ENCODE measurements at regions not wholly inside any gene's neighbourhood (a gene's known extent, or its start where the extent isn't known, plus 50 kb on each side); places are given as distances from the start of the nearest gene placed in this dataset.
"Not testable (repeated sequence)": the region's sequence is repeated elsewhere in the genome, so short reads cannot be mapped to it uniquely, and the experiment has no call there.

GRCh38 chr2:3899536-3900155, 196.3 kb downstream of the DCDC2C start:
- no peak for DNase-seq (ENCODE audit: low read depth)

GRCh38 chr2:3902131-3902530, 198.8 kb downstream of the DCDC2C start:
- no peak for DNase-seq (ENCODE audit: low read depth)

DNA sequence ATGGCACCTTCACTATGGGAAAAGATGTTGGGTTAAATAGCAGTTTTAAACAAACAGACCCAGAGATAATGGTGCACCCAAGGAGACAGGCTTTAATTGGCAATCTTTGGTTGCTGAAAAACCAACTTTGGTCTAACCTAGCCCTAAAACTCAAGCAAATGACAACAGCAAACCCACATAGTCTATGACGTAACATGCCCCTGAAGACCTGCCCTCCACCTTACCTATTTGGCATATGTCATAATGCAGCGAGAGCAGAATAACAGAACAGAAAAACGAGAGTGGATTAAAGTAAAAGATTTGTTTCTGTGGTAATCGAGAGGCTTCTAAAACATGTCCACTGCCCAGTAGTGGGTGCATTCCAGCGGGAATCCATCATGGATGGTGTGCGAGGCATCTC, 200.7 kb downstream of the DCDC2C start:
- no peak for DNase-seq (ENCODE audit: low read depth)

DNA sequence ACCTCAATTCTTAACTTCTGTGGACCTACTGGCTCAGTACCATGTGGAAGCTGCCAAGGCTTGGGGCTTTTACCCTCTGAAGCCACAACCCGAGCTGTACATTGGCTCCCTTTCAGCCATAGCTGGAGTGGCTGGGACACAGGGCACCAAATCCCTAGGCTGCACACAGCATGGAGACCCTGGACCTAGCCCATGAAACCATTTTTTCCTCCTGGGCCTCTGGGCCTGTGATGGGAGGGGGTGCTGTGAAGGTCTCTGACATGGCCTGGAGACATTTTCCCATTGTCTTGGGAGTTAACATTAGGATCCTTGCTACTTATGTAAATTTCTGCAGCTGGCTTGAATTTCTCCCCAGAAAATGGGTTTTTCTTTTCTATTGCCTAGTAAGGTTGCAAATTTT, 205.1 kb downstream of the DCDC2C start:
- DNase-seq (ENCODE audit: low read depth) = not testable (repeated sequence)

GRCh38 chr2:3911882-3912455, 208.6 kb downstream of the DCDC2C start:
- no peak for DNase-seq (ENCODE audit: low read depth)

DNA sequence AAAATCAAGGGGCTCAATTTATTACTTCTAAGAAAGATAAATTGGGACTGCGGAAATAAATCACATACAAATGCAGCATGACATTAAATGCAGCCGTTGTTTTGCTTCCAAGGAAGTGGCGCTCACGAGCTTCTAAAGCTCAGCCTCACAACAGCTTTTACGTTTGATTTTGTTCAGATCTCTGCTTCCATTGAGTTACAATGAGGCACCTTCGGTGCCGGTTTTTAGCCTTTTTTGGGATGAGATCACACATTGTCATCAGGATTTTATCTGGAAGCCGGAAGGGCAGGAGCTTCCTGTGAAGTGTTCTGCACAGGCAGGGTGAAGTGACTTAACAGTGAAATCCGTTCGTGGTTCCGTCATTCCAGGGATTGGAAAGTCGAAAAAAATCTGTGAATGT, 209.8 kb downstream of the DCDC2C start:
- no peak for DNase-seq (ENCODE audit: low read depth)

DNA sequence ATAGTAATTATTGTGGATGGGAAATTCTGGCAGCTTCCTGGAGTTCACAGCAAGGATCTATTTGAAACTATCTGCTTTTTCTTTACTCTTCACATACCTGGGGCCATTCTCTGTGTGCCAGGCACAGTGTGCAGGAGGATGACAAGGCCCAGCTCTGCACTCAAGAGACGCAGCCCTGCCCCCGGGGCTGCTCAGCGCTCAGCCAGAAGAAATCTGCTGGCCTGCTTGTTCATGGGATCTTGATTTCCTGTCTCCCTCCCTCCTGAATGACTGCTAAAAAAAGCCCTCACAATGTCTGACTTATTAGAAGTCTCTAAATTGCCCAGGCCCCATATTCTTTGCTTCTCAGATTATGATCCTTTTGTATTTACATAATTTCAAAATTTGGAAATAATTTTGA, 210.9 kb downstream of the DCDC2C start:
- DNase-seq (ENCODE audit: low read depth) = no peak

DNA sequence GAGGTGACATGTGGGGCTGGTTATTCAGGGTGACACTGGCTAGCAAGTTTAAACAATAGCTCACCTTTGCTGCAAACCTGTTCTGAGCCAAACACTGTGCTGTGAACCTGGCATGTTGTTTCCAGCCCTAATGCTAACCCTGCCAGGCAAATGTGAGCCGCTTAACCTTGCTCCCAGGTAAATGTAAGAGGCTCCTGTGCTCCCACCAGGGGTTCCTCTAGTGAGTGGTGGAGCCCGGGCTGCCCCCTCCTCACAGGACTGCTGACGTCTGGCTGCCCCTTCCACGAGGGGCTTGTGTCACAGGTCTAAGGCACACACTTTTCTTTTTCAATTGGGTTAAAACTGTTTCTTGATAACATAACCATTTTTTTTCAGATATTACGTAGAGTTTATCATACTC, 223.7 kb downstream of the DCDC2C start:
- no peak for DNase-seq (ENCODE audit: low read depth)

- no peak for DNase-seq (ENCODE audit: low read depth)
Measured at GRCh38 chr2:3929374-3929773, 226.0 kb downstream of the DCDC2C start.

- no peak for DNase-seq (ENCODE audit: low read depth)
Measured at GRCh38 chr2:3930246-3930645, 226.9 kb downstream of the DCDC2C start.

DNA sequence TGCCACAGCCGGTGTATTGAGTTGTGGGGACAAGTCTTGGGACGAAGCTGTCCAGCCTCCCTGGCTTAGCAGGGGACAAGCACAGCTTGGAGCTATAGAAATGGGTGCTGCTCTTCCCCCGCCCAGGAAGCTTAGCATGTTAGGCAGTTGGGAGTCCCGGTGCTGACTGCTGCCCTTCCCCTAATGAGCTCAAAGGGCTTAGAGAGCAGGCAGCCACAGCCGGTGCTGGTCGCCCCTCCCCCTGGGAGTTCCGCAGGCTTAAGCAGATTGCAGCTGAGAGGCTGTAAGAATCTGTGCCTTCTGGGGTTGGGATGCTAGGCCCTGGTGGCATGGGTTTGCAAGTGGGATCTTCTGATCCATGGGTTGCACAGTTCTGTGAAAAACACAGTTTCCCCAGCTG, 237.3 kb downstream of the DCDC2C start:
- DNase-seq (ENCODE audit: low read depth) = no peak

DNA sequence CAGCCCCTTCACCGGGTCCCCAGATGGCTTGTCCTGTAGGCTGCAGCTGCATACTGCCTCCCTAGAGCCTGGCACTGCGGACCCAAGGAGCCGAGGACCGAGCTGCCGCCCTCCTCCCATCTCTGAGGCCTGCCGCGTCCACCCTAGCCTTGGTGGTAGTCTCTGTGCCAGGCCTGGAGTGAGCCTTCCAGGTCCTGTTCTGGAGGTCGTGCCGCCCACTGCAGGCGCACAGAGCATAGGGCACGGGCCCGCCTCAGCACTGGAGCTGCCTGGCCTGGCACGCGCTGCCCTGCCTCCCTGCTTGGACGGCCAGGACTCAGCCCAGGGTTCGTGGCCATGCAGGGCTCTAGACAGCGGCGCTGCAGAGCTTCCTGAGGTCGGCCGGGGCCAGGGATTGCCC, 239.5 kb downstream of the DCDC2C start:
- no peak for DNase-seq (ENCODE audit: low read depth)

DNA sequence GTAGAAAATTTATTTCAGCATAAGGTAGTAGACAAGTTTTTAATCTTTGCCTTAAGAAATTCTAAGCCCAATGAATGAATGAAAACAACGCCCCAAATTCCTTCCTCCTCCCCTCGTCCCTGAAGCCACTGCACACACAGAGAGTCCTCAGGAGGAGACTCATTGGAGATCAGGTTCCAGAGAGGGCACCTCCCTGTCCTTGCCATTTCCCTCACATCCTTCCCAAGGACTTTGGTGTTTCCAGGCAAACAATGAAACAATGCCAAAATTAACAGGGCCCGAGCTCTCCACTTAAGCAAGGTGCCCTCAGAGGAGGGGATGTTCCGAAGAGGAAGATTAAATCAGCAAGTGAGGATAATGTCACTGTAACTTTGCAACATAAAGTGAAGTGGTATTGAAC, 240.7 kb downstream of the DCDC2C start:
- DNase-seq (ENCODE audit: low read depth) = no peak

DNA sequence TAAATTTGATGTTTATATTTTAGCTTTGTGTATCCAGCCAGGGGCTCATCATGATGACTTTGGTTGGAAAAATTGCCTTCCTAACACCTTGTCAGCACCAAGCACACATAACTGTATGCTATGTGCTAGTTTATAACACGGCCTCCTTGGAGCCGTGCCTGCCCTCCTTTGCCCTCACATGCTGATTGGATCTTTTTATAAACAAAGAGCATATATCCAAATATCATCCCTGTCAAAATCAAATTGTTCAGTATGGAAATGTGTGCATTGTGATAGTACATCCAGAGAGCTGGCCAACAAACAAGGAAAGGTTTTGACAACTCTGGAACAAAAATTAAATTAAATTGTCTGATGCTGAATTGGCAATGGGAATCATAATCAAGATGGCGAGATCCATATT, 241.5 kb downstream of the DCDC2C start:
- DNase-seq (ENCODE audit: low read depth) = no peak

GRCh38 chr2:3948191-3948590, 244.8 kb downstream of the DCDC2C start:
- DNase-seq (ENCODE audit: low read depth) = no peak

DNA sequence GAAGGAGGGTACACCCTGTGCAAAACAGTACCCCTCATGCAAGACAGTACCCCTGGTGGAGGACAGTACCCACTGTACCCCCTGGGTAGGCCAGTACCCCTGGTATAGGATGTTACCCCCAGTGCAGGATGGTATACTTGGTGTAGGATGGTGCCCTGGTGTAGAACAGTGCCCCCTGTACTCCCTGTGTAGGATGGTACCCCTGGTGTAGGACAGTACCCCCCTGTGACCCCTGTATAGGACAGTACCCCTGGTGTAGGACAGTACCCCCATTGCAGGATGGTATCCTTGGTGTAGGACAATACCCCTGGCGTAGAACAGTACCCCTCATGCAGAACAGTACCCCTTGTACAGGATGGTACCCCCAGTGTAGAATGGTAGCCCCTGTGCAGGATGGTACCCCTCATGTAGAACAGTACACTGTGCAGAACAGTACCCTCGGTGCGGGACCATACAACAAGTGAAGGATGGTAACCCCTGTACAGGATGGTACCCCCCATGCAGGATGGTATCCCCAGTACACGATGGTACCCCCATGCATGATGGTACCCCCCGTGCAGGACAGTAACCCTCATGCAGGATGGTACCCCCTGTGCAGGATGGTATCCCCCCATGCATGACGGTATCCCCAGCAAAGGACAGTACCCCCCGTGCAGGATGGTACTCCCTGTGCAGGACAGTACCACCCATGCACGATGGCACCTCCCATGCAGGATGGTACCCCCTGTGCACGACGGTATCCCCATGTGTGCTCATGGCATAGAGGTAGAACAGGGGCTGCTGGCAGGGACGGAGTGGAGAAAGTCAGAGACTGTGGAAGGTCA, 248.0 kb downstream of the DCDC2C start:
- no peak for DNase-seq (ENCODE audit: low read depth)

DNA sequence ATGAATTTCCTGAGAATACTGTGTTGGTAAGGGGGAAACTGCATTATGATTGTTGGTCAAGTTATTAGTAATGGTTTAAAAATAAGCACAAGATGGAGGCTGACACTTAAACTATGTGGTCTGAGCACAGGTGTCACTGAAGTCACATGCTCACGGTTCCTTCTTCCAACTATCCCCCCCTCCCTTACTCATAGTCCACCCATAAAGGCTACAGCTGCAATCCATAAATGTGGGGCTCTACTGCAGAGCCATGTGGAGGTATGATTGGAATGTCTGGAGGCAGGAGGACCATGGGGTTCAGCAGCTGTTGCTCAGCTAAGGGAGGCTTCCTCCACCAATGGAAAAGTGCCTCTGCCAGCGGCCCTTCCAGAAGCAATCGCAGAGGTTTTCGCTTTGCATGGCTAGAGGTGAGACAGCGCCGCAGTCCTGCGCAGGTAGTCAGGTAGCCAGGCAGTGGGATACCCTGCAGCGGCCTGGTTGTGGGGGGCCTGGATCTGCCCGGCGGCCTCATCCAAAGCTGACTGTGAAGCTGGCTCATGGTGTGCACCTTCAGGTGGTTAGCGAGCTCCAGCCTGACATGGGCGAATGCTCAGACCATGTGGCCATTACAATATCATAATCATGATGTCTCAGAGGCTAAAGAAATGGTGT, 249.6 kb downstream of the DCDC2C start:
- DNase-seq (ENCODE audit: low read depth) = no peak

DNA sequence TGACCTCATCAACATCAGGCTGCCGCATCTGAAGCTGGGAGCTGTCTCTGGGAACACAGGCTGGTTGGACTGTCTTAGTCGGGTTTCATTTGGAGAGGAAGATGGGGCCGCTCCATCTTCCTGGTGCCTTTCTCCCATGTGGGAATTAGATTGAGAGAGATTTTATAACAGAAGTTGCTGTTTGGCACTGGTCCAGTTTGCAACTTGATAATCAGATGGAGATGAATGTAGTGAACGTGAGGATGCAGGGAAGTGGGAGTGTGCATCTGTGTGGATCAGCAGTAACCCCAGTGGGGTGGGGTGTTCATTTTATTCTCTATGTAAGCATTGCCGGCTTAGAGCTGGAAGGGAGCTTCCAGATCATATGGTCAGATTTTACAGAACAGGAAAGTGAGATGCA, 250.9 kb downstream of the DCDC2C start:
- DNase-seq (ENCODE audit: low read depth) = no peak

DNA sequence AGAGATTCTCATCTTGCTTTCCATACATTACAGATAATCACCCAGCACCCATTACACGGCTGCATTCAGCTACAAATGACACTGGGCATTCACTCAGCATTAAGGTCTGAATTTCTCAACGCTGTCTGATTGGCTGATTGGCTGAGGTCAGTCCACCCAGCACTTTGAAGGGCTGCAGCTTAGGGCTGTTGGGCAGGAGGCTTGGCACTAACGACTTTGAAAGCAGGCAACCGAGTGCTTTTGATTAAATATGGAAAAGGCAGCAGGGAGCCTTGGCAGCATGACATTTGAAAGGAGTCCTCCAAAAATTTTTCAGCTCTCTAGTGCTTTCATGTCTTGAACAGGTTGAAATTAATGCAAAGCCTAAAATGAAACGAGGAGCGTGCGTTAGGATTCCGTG, 253.0 kb downstream of the DCDC2C start:
- DNase-seq (ENCODE audit: low read depth) = no peak

- no peak for DNase-seq (ENCODE audit: low read depth)
Measured at GRCh38 chr2:3956892-3957291, 253.5 kb downstream of the DCDC2C start.

DNA sequence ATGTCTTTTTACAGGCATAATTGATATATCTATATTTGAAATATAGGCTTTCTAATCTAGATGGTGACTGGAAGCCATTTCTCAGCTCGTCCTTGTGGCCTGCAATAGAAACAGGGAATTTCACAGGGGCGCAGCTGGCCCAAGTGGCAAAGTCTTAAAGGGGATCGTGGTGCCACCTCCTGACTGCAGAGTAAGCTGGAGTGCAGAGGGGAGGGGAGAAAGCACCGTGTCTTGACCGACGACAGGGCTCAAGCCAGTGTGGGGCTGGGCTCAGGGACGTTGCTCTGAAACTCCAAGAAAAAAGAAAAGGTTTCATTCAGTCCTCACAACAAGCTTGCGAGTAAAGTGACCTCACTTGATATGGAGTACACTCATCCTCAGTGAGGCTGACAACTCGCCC, 255.1 kb downstream of the DCDC2C start:
- no peak for DNase-seq (ENCODE audit: low read depth)

- DNase-seq (ENCODE audit: low read depth) = no peak
Measured at GRCh38 chr2:3958969-3959368, 255.6 kb downstream of the DCDC2C start.

GRCh38 chr2:3959372-3959771, 256.0 kb downstream of the DCDC2C start:
- DNase-seq (ENCODE audit: low read depth) = peak; percentile 6

All from iris pigment epithelial cell (primary cell).